K562 (cell line): ENCODE measurements at regions not wholly inside any gene's neighbourhood (a gene's known extent, or its start where the extent isn't known, plus 50 kb on each side); places are given as distances from the start of the nearest gene placed in this dataset.

Source experiments
- ATAC-seq: fragments of 200-7000 bp; cut with Tn5 transposase; 3 replicates; pipeline ENCODE4 v1.9.1; 2020; ENCODE audit warnings: moderate library complexity
- BruUV-seq: library from RNA; stranded (reverse); fragments of 400-500 nt; replicated peaks from 2 replicates; lab custom pipeline; 2021; lab: Mats Ljungman, UMichigan
- CTCF ChIA-PET: fragments of 300-600 bp; formaldehyde crosslinking; extraction: SDS; loops from one replicate; lab custom pipeline; 2021; ENCODE audit warnings: low intra/inter-chr PET ratio; lab: Yijun Ruan, JAX
- POLR2A ChIA-PET: fragments of 300-600, 350-650 bp; sonication (Branson Sonifier 250); formaldehyde crosslinking; extraction: SDS; loops from one replicate; lab custom pipeline; 2021; ENCODE audit warnings: antibody characterized with exemption, inconsistent platforms; lab: Yijun Ruan, JAX
- DNase-seq, 4 experiments: peaks; one replicate each; pipeline versions ENCODE4 v3.0.0 to v3.0.0-alpha.2; 2011 to 2018; ENCODE audit warnings: low spot score in 3 of 4, mixed read lengths in 3 of 4; ENCODE audit errors: extremely low read depth in 1 of 4
- FAIRE-seq: peaks from 2 replicates; lab custom pipeline; 2011; peaks lifted over from hg19 to GRCh38; lab: Jason Lieb, UNC
- H2AFZ ChIP-seq: 2 replicates; pipeline ENCODE4 v1.6.0; 2011; ENCODE audit warnings: low read depth, low read length, control low read depth, inconsistent platforms
- H3K27ac ChIP-seq: fragments of 200-600 bp; 3 replicates; pipeline ENCODE4 v1.8.0; 2011; ENCODE audit warnings: low read depth, mild to moderate bottlenecking, control low read depth, inconsistent platforms, low read length, moderate library complexity, mixed read lengths; ENCODE audit errors: extremely low read depth
- H3K27me3 ChIP-seq, 2 experiments: fragments of 300-600 bp in 1 of 2; 2 replicates in 1 of 2; 3 replicates in 1 of 2; pipeline versions ENCODE4 v1.6.0 to v1.8.0; 2011; ENCODE audit warnings: inconsistent platforms in 2 of 2, low read length in 2 of 2, mild to moderate bottlenecking in 1 of 2, mixed read lengths in 1 of 2, moderate library complexity in 1 of 2; ENCODE audit not compliant: control insufficient read depth in 2 of 2, insufficient read depth in 2 of 2
- H3K36me3 ChIP-seq: fragments of 300-600 bp; 3 replicates; pipeline ENCODE4 v1.8.0; 2011; ENCODE audit warnings: mild to moderate bottlenecking, low read length, inconsistent platforms; ENCODE audit not compliant: control insufficient read depth, insufficient read depth
- H3K4me1 ChIP-seq, 2 experiments: fragments of 200-600 bp in 1 of 2; replicated peaks in 1 of 2; 2 replicates in 1 of 2; 3 replicates in 1 of 2; pipeline versions ENCODE4 v1.5.1 to v1.8.0; 2011; ENCODE audit warnings: inconsistent platforms in 2 of 2, low read length in 2 of 2, mild to moderate bottlenecking in 1 of 2, mixed read lengths in 1 of 2, moderate library complexity in 1 of 2; ENCODE audit not compliant: control insufficient read depth in 2 of 2, insufficient read depth in 2 of 2
- H3K4me2 ChIP-seq: 2 replicates; pipeline ENCODE4 v1.6.1; 2011; ENCODE audit warnings: low read length, control low read depth, inconsistent platforms, mixed read lengths; ENCODE audit not compliant: insufficient read depth
- H3K4me3 ChIP-seq: fragments of 200-600 bp; sonication (generic), shearing (Covaris generic); 2 replicates; pipeline ENCODE4 v1.5.1; 2016; ENCODE audit warnings: control low read depth, inconsistent platforms
- H3K79me2 ChIP-seq: fragments of 200-600 bp; 3 replicates; pipeline ENCODE4 v1.8.0; 2011; ENCODE audit warnings: low read length, inconsistent platforms; ENCODE audit not compliant: control insufficient read depth, insufficient read depth
- H3K9ac ChIP-seq, 2 experiments: 2 replicates each; pipeline versions ENCODE4 v1.6.0 to v1.6.1; 2011; ENCODE audit warnings: low read depth in 2 of 2, low read length in 2 of 2, control low read depth in 1 of 2, inconsistent platforms in 1 of 2, mild to moderate bottlenecking in 1 of 2, mixed read lengths in 1 of 2; ENCODE audit not compliant: insufficient read depth in 1 of 2
- H3K9me1 ChIP-seq: one replicate; pipeline ENCODE4 v1.6.0; 2011; ENCODE audit warnings: inconsistent platforms, mild to moderate bottlenecking, low read length, moderate library complexity; ENCODE audit not compliant: control insufficient read depth, insufficient read depth
- H3K9me3 ChIP-seq: replicated peaks from 2 replicates; pipeline ENCODE4 v1.5.1; 2011; ENCODE audit warnings: low read depth, low read length, inconsistent platforms; ENCODE audit not compliant: control insufficient read depth, insufficient read depth
- H4K20me1 ChIP-seq: replicated peaks from 2 replicates; pipeline ENCODE4 v1.6.1; 2011; ENCODE audit warnings: low read length, inconsistent platforms, mixed read lengths; ENCODE audit not compliant: control insufficient read depth, insufficient read depth
- BCL6 ChIP-seq: fragments of 250-450 bp; sonication (Bioruptor Pico); IDR thresholded peaks from 2 replicates; pipeline ENCODE4 v1.4.0; 2020
- CREB1 ChIP-seq, 2 experiments: sonication (generic) in 1 of 2; formaldehyde crosslinking in 1 of 2; IDR thresholded peaks; 2 replicates each; pipeline versions ENCODE4 v1.6.1 to v1.8.0; 2012 to 2022; ENCODE audit warnings: inconsistent platforms in 1 of 2, mild to moderate bottlenecking in 1 of 2, missing genetic modification reagents in 1 of 2, moderate library complexity in 1 of 2
- DEAF1 ChIP-seq: fragments of 450-650 bp; formaldehyde crosslinking; IDR thresholded peaks from 2 replicates; pipeline ENCODE4 v1.4.0; 2020; ENCODE audit warnings: mild to moderate bottlenecking, moderate library complexity
- KLF16 ChIP-seq: IDR thresholded peaks from 2 replicates; pipeline ENCODE4 v1.6.1; 2016; ENCODE audit warnings: antibody characterized with exemption
- NR3C1 ChIP-seq: sonication (generic); formaldehyde crosslinking; IDR thresholded peaks from 2 replicates; pipeline ENCODE4 v1.8.1; 2022; ENCODE audit warnings: missing genetic modification reagents
- SMAD4 ChIP-seq: fragments of 250-450 bp; sonication (Bioruptor Pico); conservative IDR thresholded peaks from 2 replicates; pipeline ENCODE4 v1.8.0; 2021; ENCODE audit warnings: inconsistent platforms, mild to moderate bottlenecking, moderate library complexity
- TOE1 ChIP-seq, 2 experiments: fragments of 450-650 bp in 1 of 2; sonication (generic) in 1 of 2; formaldehyde crosslinking in 1 of 2; IDR thresholded peaks; 2 replicates each; pipeline versions ENCODE4 v1.7.1 to v1.8.0; 2016 to 2022; ENCODE audit warnings: borderline replicate concordance in 2 of 2, mild to moderate bottlenecking in 2 of 2, antibody characterized with exemption in 1 of 2, inconsistent platforms in 1 of 2, low read depth in 1 of 2, missing genetic modification reagents in 1 of 2, moderate library complexity in 1 of 2
- ZNF449 ChIP-seq: fragments of 250-450 bp; sonication (Bioruptor Pico); IDR thresholded peaks from 2 replicates; pipeline ENCODE4 v1.8.0; 2022; ENCODE audit warnings: moderate library complexity, mild to moderate bottlenecking, inconsistent platforms
- WGBS: fragments of 100-300 bp; shearing (Covaris generic); methylation state at CpG from one replicate; pipeline ENCODE4 v1.1.6; 2016; ENCODE audit warnings: low coverage, mixed read lengths; ENCODE audit not compliant: insufficient coverage; ENCODE audit errors: missing lambda C conversion rate; 5-methylcytosine and 5-hydroxymethylcytosine counted together
- in situ Hi-C: fragments of 300-500 bp; cut with MboI; formaldehyde crosslinking; loops from 4 replicates; pipeline ENCODE4 v1.15.0; 2018; ENCODE audit warnings: inconsistent platforms, mixed read lengths
- intact Hi-C: fragments of 100-400 bp; cut with micrococcal nuclease; formaldehyde crosslinking; loops from 2 replicates; pipeline ENCODE4 v1.14.2; 2022
- TF ChIP-seq, protein P1 (sequence below): fragments of 450-650 bp; IDR thresholded peaks from 2 replicates; pipeline ENCODE4 v1.6.1; 2017; ENCODE audit warnings: antibody characterized with exemption, mild to moderate bottlenecking

GRCh38 chr2:204040016-204040415 is 103.5 kb downstream of the ICOS start:
- H3K4me1 ChIP-seq = no peaks in the 10 kb centered on the region
- in situ Hi-C loops = no loop called here
- FAIRE-seq (no peak), ATAC-seq (no peak), DNase-seq (no peak)
- TF ChIP-seq TOE1 (IDR thresholded peaks at IDR 0.05; ENCODE audit: borderline replicate concordance) = no peak
- TF ChIP-seq TOE1 (CRISPR knock-in tag; IDR thresholded peaks at IDR 0.05; ENCODE audit: borderline replicate concordance, low read depth) = no peak
- TF ChIP-seq SMAD4 (CRISPR knock-in tag) = no peak
- TF ChIP-seq KLF16 = no peak
- no peaks in the 10 kb centered on the region for H3K9me1 ChIP-seq
- no peak overlapping the region for H3K4me2 ChIP-seq
- no peaks in the 10 kb centered on the region for H3K36me3 ChIP-seq
- H3K9ac ChIP-seq = no peak overlapping the region
- intact Hi-C loops = no loop called here
- POLR2A ChIA-PET = no interaction called here
- H2AFZ ChIP-seq = no peak overlapping the region
- H3K9me3 ChIP-seq = no peaks in the 10 kb centered on the region
- no peak overlapping the region for H3K4me3 ChIP-seq
- no TSS peak for BruUV-seq
- H4K20me1 ChIP-seq = no peaks in the 10 kb centered on the region
- no peak overlapping the region for H3K27ac ChIP-seq
- no peaks in the 10 kb centered on the region for H3K79me2 ChIP-seq
- CTCF ChIA-PET = no interaction called here
- 3% methylated on average over 3 of the region's 3 CpGs for WGBS
- no peaks in the 10 kb centered on the region for H3K27me3 ChIP-seq

- in situ Hi-C loops (no loop called here), intact Hi-C loops (no loop called here)
- Histone ChIP-seq H4K20me1 (no peaks in the 10 kb centered on the region), H3K27me3 (no peaks in the 10 kb centered on the region), H3K36me3 (no peaks in the 10 kb centered on the region), H3K9me3 (no peaks in the 10 kb centered on the region), H3K79me2 (no peaks in the 10 kb centered on the region), H3K4me3 (no peak overlapping the region), H3K9me1 (no peaks in the 10 kb centered on the region), H3K27ac (no peak overlapping the region), H2AFZ (no peak overlapping the region), H3K9ac (no peak overlapping the region), H3K4me2 (no peak overlapping the region), H3K4me1 (no peaks in the 10 kb centered on the region)
- FAIRE-seq = no peak
- POLR2A ChIA-PET = no interaction called here
- BruUV-seq = no TSS peak
- 0% methylated on average over 1 of the region's 1 CpG for WGBS
- ATAC-seq = no peak
- DNase-seq = no peak
- CTCF ChIA-PET = no interaction called here
- TF ChIP-seq NR3C1 = no peak
- no peak for TF ChIP-seq CREB1 (IDR thresholded peaks at IDR 0.05)
- TF ChIP-seq CREB1 (CRISPR knock-in tag; IDR thresholded peaks at IDR 0.05) = no peak
- TF ChIP-seq, protein P1, sequence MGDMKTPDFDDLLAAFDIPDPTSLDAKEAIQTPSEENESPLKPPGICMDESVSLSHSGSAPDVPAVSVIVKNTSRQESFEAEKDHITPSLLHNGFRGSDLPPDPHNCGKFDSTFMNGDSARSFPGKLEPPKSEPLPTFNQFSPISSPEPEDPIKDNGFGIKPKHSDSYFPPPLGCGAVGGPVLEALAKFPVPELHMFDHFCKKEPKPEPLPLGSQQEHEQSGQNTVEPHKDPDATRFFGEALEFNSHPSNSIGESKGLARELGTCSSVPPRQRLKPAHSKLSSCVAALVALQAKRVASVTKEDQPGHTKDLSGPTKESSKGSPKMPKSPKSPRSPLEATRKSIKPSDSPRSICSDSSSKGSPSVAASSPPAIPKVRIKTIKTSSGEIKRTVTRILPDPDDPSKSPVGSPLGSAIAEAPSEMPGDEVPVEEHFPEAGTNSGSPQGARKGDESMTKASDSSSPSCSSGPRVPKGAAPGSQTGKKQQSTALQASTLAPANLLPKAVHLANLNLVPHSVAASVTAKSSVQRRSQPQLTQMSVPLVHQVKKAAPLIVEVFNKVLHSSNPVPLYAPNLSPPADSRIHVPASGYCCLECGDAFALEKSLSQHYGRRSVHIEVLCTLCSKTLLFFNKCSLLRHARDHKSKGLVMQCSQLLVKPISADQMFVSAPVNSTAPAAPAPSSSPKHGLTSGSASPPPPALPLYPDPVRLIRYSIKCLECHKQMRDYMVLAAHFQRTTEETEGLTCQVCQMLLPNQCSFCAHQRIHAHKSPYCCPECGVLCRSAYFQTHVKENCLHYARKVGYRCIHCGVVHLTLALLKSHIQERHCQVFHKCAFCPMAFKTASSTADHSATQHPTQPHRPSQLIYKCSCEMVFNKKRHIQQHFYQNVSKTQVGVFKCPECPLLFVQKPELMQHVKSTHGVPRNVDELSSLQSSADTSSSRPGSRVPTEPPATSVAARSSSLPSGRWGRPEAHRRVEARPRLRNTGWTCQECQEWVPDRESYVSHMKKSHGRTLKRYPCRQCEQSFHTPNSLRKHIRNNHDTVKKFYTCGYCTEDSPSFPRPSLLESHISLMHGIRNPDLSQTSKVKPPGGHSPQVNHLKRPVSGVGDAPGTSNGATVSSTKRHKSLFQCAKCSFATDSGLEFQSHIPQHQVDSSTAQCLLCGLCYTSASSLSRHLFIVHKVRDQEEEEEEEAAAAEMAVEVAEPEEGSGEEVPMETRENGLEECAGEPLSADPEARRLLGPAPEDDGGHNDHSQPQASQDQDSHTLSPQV = no peak
- TF ChIP-seq BCL6 (CRISPR knock-in tag) = no peak
- no peak for TF ChIP-seq ZNF449 (CRISPR knock-in tag)
- no peak for TF ChIP-seq DEAF1 (CRISPR knock-in tag)
Observed at GRCh38 chr2:204042401-204042800, 105.8 kb downstream of the ICOS start.
